Spleen (tissue), 7 donors: ENCODE measurements at regions not wholly inside any gene's neighbourhood (a gene's known extent, or its start where the extent isn't known, plus 50 kb on each side); places are given as distances from the start of the nearest gene placed in this dataset.

ENCODE experiments used
- CTCF ChIP-seq, 11 experiments: fragments of 200-600 bp in 7 of 11; fragments of 450-650 bp in 4 of 11; sonication (generic) in 4 of 11; IDR thresholded peaks in 8 of 11; conservative IDR thresholded peaks in 3 of 11; 1 replicate in 7 of 11; 2 replicates in 4 of 11; pipeline versions ENCODE4 v1.4.0 to v1.8.0; 2016 to 2021; ENCODE audit warnings: antibody characterized with exemption in 11 of 11, inconsistent platforms in 4 of 11, mild to moderate bottlenecking in 1 of 11
- POLR2A ChIP-seq, 3 donors: fragments of 450-650 bp; IDR thresholded peaks; one replicate each; pipeline ENCODE4 v1.5.1; 2017; ENCODE audit warnings: antibody characterized with exemption in 3 of 3, mild to moderate bottlenecking in 1 of 3
- POLR2AphosphoS5 ChIP-seq, 3 donors: sonication (generic); formaldehyde crosslinking; IDR thresholded peaks; one replicate each; pipeline ENCODE4 v1.5.1; 2017; ENCODE audit warnings: antibody characterized with exemption in 3 of 3
- donor health status: DM: no; HTN: no; CAD: no; lungs with moderate emphysema.
- donor health status: DM: no; HTN: no; CAD: no.
- donor health status: DM: no; HTN: no; CAD: no.

GRCh38 chr14:98391061-98391460 is 880.9 kb downstream of the BCL11B start:
- TF ChIP-seq CTCF (IDR thresholded peaks at IDR 0.05 in 8 of 11, conservative IDR thresholded peaks at IDR 0.05 in 3 of 11) (no peak), POLR2AphosphoS5 (IDR thresholded peaks at IDR 0.05) (no peak), POLR2A (IDR thresholded peaks at IDR 0.05) (no peak)
